DOHH2 (cell line): ENCODE measurements at regions not wholly inside any gene's neighbourhood (a gene's known extent, or its start where the extent isn't known, plus 50 kb on each side); places are given as distances from the start of the nearest gene placed in this dataset.
A peak's percentile ranks its signal among the peaks of the same experiment; 100 is the strongest.

ENCODE experiments used
- H3F3A ChIP-seq: fragments of 200-600 bp; sonication (generic), shearing (Covaris generic); 2 replicates; pipeline ENCODE4 v1.6.0; 2016; ENCODE audit warnings: antibody characterized with exemption, mild to moderate bottlenecking; ENCODE audit not compliant: control insufficient read depth, insufficient read depth
- H3K27ac ChIP-seq: fragments of 200-600 bp; sonication (generic); 2 replicates; pipeline ENCODE4 v1.5.1; 2014; ENCODE audit warnings: low read depth, mild to moderate bottlenecking, low read length, moderate library complexity
- H3K27me3 ChIP-seq: fragments of 200-600 bp; sonication (generic); 2 replicates; pipeline ENCODE4 v1.6.1; 2014; ENCODE audit warnings: mild to moderate bottlenecking, low read length, mixed read lengths; ENCODE audit not compliant: control insufficient read depth
- H3K36me3 ChIP-seq: fragments of 200-600 bp; sonication (generic); 2 replicates; pipeline ENCODE4 v1.6.1; 2014; ENCODE audit warnings: mild to moderate bottlenecking, low read length, moderate library complexity, mixed read lengths; ENCODE audit not compliant: control insufficient read depth
- H3K4me1 ChIP-seq: fragments of 200-600 bp; sonication (generic); 2 replicates; pipeline ENCODE4 v1.6.1; 2014; ENCODE audit warnings: mild to moderate bottlenecking, low read length, mixed read lengths; ENCODE audit not compliant: control insufficient read depth
- H3K4me2 ChIP-seq: fragments of 200-600 bp; sonication (generic); 2 replicates; pipeline ENCODE4 v1.6.0; 2014; ENCODE audit warnings: mild to moderate bottlenecking, low read length, moderate library complexity
- H3K4me3 ChIP-seq: fragments of 200-600 bp; sonication (generic); 2 replicates; pipeline ENCODE4 v1.5.1; 2014; ENCODE audit warnings: mild to moderate bottlenecking, low read length, mixed read lengths
- H3K79me2 ChIP-seq: fragments of 200-600 bp; sonication (generic); 2 replicates; pipeline ENCODE4 v1.6.1; 2014; ENCODE audit warnings: mild to moderate bottlenecking, low read length, mixed read lengths; ENCODE audit not compliant: control insufficient read depth
- H3K9me2 ChIP-seq: fragments of 200-600 bp; sonication (generic); replicated peaks from 2 replicates; pipeline ENCODE4 v1.6.1; 2014; ENCODE audit warnings: mild to moderate bottlenecking, low read length, mixed read lengths; ENCODE audit not compliant: control insufficient read depth
- H3K9me3 ChIP-seq: fragments of 200-600 bp; sonication (generic); 2 replicates; pipeline ENCODE4 v1.6.1; 2014; ENCODE audit warnings: antibody characterized with exemption, low read length, mixed read lengths; ENCODE audit not compliant: control insufficient read depth, insufficient read depth
- H4K20me1 ChIP-seq: fragments of 200-600 bp; sonication (generic); 2 replicates; pipeline ENCODE4 v1.6.0; 2014; ENCODE audit warnings: low read depth, mild to moderate bottlenecking, antibody characterized with exemption, low read length, moderate library complexity; ENCODE audit not compliant: control insufficient read depth, insufficient read depth
- EZH2phosphoT487 ChIP-seq: fragments of 200-600 bp; sonication (generic); IDR thresholded peaks from 2 replicates; pipeline ENCODE4 v1.6.1; 2017; ENCODE audit warnings: borderline replicate concordance, mild to moderate bottlenecking, antibody characterized with exemption, low read length, moderate library complexity, mixed read lengths
- TF ChIP-seq, protein P1 (sequence below): fragments of 200-600 bp; sonication (generic); IDR thresholded peaks from one replicate; pipeline ENCODE4 v1.5.1; 2014; ENCODE audit warnings: antibody characterized with exemption, mild to moderate bottlenecking, low read depth, low read length; ENCODE audit not compliant: poor library complexity, severe bottlenecking

DNA sequence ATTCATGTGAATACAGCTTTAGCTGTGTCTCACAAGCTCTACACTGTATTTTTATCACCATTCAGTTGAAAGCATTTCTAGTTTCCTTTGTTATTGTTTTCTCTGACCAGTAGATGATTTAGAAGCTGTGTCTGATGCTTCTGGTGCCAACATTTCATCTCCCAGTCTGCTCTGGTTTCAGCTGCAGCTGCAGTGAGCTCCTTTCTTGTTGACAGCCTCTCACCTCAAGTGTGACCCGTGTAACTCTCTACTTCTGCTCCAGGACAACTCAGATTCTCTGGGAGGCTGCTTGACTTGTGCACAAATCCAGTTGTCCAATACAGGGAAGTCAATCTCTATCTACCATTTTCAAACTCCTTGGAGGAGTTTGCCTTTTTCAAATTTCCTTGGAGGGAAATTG is 504.8 kb downstream of the DIRAS2 start:
- TF ChIP-seq, protein P1, sequence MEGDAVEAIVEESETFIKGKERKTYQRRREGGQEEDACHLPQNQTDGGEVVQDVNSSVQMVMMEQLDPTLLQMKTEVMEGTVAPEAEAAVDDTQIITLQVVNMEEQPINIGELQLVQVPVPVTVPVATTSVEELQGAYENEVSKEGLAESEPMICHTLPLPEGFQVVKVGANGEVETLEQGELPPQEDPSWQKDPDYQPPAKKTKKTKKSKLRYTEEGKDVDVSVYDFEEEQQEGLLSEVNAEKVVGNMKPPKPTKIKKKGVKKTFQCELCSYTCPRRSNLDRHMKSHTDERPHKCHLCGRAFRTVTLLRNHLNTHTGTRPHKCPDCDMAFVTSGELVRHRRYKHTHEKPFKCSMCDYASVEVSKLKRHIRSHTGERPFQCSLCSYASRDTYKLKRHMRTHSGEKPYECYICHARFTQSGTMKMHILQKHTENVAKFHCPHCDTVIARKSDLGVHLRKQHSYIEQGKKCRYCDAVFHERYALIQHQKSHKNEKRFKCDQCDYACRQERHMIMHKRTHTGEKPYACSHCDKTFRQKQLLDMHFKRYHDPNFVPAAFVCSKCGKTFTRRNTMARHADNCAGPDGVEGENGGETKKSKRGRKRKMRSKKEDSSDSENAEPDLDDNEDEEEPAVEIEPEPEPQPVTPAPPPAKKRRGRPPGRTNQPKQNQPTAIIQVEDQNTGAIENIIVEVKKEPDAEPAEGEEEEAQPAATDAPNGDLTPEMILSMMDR, result no peak
- no peak for TF ChIP-seq EZH2phosphoT487
- Histone ChIP-seq H3K4me1 (no peaks in the 10 kb centered on the region), H3K79me2 (no peaks in the 10 kb centered on the region), H3F3A (no peaks in the 10 kb centered on the region), H3K27ac (no peak overlapping the region), H4K20me1 (no peaks in the 10 kb centered on the region), H3K27me3 (peaks cover 6% of the 10 kb centered on the region), H3K9me3 (no peaks in the 10 kb centered on the region), H3K36me3 (no peaks in the 10 kb centered on the region), H3K9me2 (no peaks in the 10 kb centered on the region), H3K4me2 (no peak overlapping the region), H3K4me3 (no peak overlapping the region)

DNA sequence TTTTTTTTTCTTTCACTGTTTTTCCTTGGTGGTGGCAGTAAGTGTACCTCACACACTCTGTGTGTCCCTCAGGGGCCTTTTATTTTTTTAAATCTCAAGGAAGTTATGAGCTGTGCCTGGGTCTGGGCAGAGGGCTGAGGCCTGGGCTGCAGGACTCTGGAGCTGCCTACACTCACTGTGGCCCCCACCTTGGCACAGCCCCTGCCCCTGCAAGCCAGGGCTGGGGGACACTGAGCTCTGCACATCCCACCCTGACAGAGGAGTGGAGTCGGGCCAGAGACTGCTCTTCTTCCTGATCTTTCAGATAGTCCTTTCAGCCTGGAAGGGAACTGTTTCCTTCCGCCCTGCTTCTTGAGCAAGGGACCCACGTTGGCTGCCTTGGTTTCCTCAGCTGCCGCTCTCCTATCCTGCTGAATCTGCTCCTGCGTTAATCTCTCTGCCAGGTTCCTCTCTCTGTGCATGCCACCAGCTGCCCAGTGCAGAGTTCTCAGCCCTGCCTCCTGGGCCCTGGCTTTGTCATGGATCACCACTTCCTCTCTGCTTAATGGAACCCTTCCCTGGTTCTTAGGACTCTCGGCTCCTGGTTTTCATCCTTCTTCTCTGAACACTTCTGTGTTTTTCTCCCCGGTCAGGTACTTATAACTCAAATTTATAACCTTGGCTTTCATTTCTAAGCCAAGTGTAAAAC is 502.3 kb downstream of the DIRAS2 start:
- Histone ChIP-seq H3K79me2 (no peaks in the 10 kb centered on the region), H3K9me3 (no peaks in the 10 kb centered on the region), H3K36me3 (no peaks in the 10 kb centered on the region), H3K4me1 (no peaks in the 10 kb centered on the region), H3K9me2 (no peaks in the 10 kb centered on the region), H3K27me3 (peaks cover 6% of the 10 kb centered on the region), H4K20me1 (no peaks in the 10 kb centered on the region), H3K4me2 (no peak overlapping the region), H3F3A (no peaks in the 10 kb centered on the region), H3K27ac (no peak overlapping the region), H3K4me3 (no peak overlapping the region)
- TF ChIP-seq, protein P1, result no peak
- no peak for TF ChIP-seq EZH2phosphoT487

DNA sequence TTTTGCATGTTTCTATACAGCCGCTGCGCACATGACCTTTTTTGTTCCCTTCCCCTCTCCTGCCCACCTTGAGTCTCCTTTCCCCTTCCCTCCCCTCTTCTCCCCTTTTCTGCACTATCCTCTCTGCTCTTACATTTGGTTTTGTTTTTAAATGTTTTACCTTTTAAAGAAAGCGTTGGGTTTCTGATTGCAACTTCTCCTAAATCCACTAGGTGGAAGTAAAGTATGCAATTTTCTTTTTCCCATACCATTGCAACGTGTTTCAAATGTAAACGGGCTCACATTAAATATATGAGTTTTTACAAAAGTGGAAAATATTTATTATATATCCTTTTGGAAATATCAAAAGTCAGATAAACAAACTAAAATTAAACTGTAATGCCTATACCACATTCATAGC is 500.9 kb downstream of the DIRAS2 start:
- Histone ChIP-seq H3K79me2 (no peaks in the 10 kb centered on the region), H4K20me1 (no peaks in the 10 kb centered on the region), H3K9me3 (no peaks in the 10 kb centered on the region), H3K4me2 (no peak overlapping the region), H3K36me3 (no peaks in the 10 kb centered on the region), H3K4me3 (no peak overlapping the region), H3K27ac (no peak overlapping the region), H3K9me2 (no peaks in the 10 kb centered on the region), H3F3A (no peaks in the 10 kb centered on the region), H3K27me3 (peaks cover 10% of the 10 kb centered on the region), H3K4me1 (no peaks in the 10 kb centered on the region)
- TF ChIP-seq EZH2phosphoT487, result no peak
- TF ChIP-seq, protein P1, result peak; percentile 44
